Stimulated activated CD4-positive, alpha-beta T cell treated with anti-CD3 and anti-CD28 coated beads, Interleukin-1b, Interleukin-23, amount 100 ng/mL, for 4 hours (primary cell): ENCODE measurements at regions not wholly inside any gene's neighbourhood (a gene's known extent, or its start where the extent isn't known, plus 50 kb on each side); places are given as distances from the start of the nearest gene placed in this dataset.
"Not testable (repeated sequence)": the region's sequence is repeated elsewhere in the genome, so short reads cannot be mapped to it uniquely, and the experiment has no call there.

Experiments used
- DNase-seq, 2 donors: peaks; one replicate each; pipeline ENCODE4 v3.0.0-alpha.2; 2020; ENCODE audit warnings: low read depth in 2 of 2

GRCh38 chr7:94311515-94311914 is 83.2 kb upstream of the COL1A2 start:
- no peak for DNase-seq

- DNase-seq = no peak
These were observed 80.8 kb upstream of the COL1A2 start for GRCh38 chr7:94313926-94314325.

- DNase-seq = no peak
These were observed 80.0 kb upstream of the COL1A2 start for GRCh38 chr7:94314413-94315410.

GRCh38 chr7:94321138-94321537 is 73.6 kb upstream of the COL1A2 start:
- DNase-seq = not testable (repeated sequence)

- DNase-seq = no peak
These were observed 70.9 kb upstream of the COL1A2 start for GRCh38 chr7:94323844-94324243.

GRCh38 chr7:94324380-94325121 is 70.1 kb upstream of the COL1A2 start:
- DNase-seq = no peak

- DNase-seq = no peak
These were observed 69.6 kb upstream of the COL1A2 start for GRCh38 chr7:94325122-94325475.

GRCh38 chr7:94330269-94331020 is 64.2 kb upstream of the COL1A2 start:
- DNase-seq = no peak

- no peak for DNase-seq
These were observed 62.1 kb upstream of the COL1A2 start for GRCh38 chr7:94332571-94332970.

GRCh38 chr7:94333810-94334209 is 60.9 kb upstream of the COL1A2 start:
- no peak for DNase-seq

GRCh38 chr7:94335586-94335985 is 59.1 kb upstream of the COL1A2 start:
- no peak for DNase-seq

- DNase-seq = no peak
These were observed 58.7 kb upstream of the COL1A2 start for GRCh38 chr7:94336009-94336408.

GRCh38 chr7:94338921-94339371 is 55.7 kb upstream of the COL1A2 start:
- no peak for DNase-seq

- DNase-seq = no peak
These were observed 49.9 kb upstream of the COL1A2 start for GRCh38 chr7:94344826-94345225.
